Right lobe of liver (tissue), 6 donors: ENCODE measurements at regions not wholly inside any gene's neighbourhood (a gene's known extent, or its start where the extent isn't known, plus 50 kb on each side); places are given as distances from the start of the nearest gene placed in this dataset.

Source experiments
- ATAC-seq, 4 donors: fragments of 200-7000 bp; cut with Tn5 transposase; one replicate each; pipeline ENCODE4 v1.9.1; 2020; ENCODE audit warnings: mild to moderate bottlenecking in 4 of 4, moderate library complexity in 4 of 4
- DNase-seq, 3 donors: peaks; one replicate each; pipeline ENCODE4 v3.0.0-alpha.2; 2020
- H3K27ac ChIP-seq, 3 donors: fragments of 200-600 bp; one replicate each; pipeline ENCODE4 v1.8.0; 2022
- H3K27me3 ChIP-seq, 2 donors: fragments of 200-600 bp; one replicate each; pipeline ENCODE4 v1.8.0; 2022
- H3K36me3 ChIP-seq, 4 donors: fragments of 200-600 bp; sonication (generic) in 1 of 4; one replicate each; pipeline versions ENCODE4 v1.5.1 to v1.8.0; 2017 to 2022; ENCODE audit warnings: control low read depth in 1 of 4
- H3K4me1 ChIP-seq, 4 donors: fragments of 200-600 bp; sonication (generic) in 1 of 4; one replicate each; pipeline versions ENCODE4 v1.5.1 to v1.8.0; 2017 to 2022; ENCODE audit warnings: control low read depth in 1 of 4
- H3K4me3 ChIP-seq, 3 donors: fragments of 200-600 bp; one replicate each; pipeline ENCODE4 v1.8.0; 2022
- H3K9me3 ChIP-seq, 4 donors: fragments of 200-600 bp; sonication (generic) in 1 of 4; one replicate each; pipeline versions ENCODE4 v1.5.1 to v1.8.0; 2017 to 2022; ENCODE audit warnings: control low read depth in 1 of 4
- POLR2A ChIP-seq: fragments of 450-650 bp; IDR thresholded peaks from one replicate; pipeline ENCODE4 v1.6.1; 2017; ENCODE audit warnings: antibody characterized with exemption, mild to moderate bottlenecking
- WGBS: methylation state at CpG from one replicate; pipeline ENCODE4 v1.1.6; 2018; ENCODE audit warnings: low coverage, low lambda C conversion rate; ENCODE audit not compliant: insufficient coverage; ENCODE audit errors: missing lambda C conversion rate; 5-methylcytosine and 5-hydroxymethylcytosine counted together
- intact Hi-C, 2 donors: fragments of 100-400 bp; cut with DNase I; formaldehyde crosslinking; loops; one replicate each; pipeline versions ENCODE4 v1.11.2 to v1.14.1; 2022
- TF ChIP-seq, protein P1 (sequence below), 4 donors: fragments of 200-600 bp in 3 of 4; fragments of 450-650 bp in 1 of 4; IDR thresholded peaks; one replicate each; pipeline versions ENCODE4 v1.5.1 to v1.8.0; 2016 to 2022; ENCODE audit warnings: antibody characterized with exemption in 4 of 4, mild to moderate bottlenecking in 2 of 4
- donor health status: DM: no; HTN: yes; CAD: no.
- donor health status: DM: no; HTN: no; CAD: no.
- donor health status: DM: no; HTN: no; CAD: no.
- donor health status: DM: no; HTN: yes; CAD: no.
- donor health status: DM: no; HTN: yes; CAD: no.

DNA sequence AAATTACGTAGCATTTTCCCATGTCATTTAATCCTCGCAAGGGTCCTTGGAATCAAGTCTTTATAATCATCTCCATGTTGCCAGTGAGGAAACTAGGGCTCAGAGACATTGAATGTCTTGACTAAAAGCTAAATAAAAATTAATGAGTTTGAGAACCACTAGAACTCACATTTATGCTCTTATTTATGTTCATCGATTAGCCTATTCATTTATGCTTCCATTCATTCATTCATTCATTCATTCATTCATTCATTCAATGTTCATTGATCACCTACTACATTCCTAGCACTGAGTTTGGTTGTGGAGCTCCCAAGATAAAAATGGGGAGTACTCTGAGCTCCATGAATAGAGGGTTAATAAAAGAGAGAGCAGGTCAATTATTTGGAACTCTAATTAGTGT is 59.7 kb downstream of the KCNA1 start:
- no peak for ATAC-seq
- Histone ChIP-seq H3K27me3 (no peaks in the 10 kb centered on the region), H3K9me3 (no peaks in the 10 kb centered on the region), H3K4me3 (no peak overlapping the region), H3K4me1 (peaks cover 0 to 6% (median 0%) of the 10 kb centered on the region in 4 donors), H3K27ac (no peak overlapping the region), H3K36me3 (no peaks in the 10 kb centered on the region)
- TF ChIP-seq POLR2A, result no peak
- TF ChIP-seq, protein P1, sequence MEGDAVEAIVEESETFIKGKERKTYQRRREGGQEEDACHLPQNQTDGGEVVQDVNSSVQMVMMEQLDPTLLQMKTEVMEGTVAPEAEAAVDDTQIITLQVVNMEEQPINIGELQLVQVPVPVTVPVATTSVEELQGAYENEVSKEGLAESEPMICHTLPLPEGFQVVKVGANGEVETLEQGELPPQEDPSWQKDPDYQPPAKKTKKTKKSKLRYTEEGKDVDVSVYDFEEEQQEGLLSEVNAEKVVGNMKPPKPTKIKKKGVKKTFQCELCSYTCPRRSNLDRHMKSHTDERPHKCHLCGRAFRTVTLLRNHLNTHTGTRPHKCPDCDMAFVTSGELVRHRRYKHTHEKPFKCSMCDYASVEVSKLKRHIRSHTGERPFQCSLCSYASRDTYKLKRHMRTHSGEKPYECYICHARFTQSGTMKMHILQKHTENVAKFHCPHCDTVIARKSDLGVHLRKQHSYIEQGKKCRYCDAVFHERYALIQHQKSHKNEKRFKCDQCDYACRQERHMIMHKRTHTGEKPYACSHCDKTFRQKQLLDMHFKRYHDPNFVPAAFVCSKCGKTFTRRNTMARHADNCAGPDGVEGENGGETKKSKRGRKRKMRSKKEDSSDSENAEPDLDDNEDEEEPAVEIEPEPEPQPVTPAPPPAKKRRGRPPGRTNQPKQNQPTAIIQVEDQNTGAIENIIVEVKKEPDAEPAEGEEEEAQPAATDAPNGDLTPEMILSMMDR (IDR thresholded peaks at IDR 0.05), result no peak
- DNase-seq, result no peak
- WGBS, result 38% methylated on average over 3 of the region's 3 CpGs
- intact Hi-C loops, result no loop called here

DNA sequence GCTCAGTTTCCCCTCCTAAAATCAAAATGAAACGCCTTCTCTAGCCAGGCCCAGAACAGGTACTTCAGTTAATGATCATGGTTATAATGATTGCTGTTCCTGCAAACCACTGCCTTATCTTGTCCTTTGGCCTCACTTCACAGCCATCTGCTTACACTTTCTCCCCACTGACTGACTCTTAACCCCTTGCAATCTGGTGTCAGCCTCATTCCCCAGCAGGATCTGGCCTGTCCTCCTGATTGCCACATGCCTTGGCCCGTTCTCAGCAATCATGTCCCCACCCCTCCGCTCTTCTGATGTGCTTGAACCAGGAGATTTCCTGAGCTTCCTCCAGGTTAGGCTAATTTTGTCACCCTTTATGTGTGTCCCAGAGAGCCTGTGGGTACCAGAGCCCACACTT is 64.5 kb downstream of the KCNA1 start:
- Histone ChIP-seq H3K4me1 (peaks cover 0 to 9% (median 0%) of the 10 kb centered on the region in 4 donors), H3K36me3 (no peaks in the 10 kb centered on the region), H3K9me3 (no peaks in the 10 kb centered on the region), H3K27ac (no peak overlapping the region), H3K4me3 (no peak overlapping the region), H3K27me3 (no peaks in the 10 kb centered on the region)
- intact Hi-C loops, result no loop called here
- no peak for DNase-seq
- ATAC-seq, result peak in 3 of 4 donors; percentile 42 to 78 (median 48)
- TF ChIP-seq, protein P1 (IDR thresholded peaks at IDR 0.05), result no peak
- no peak for TF ChIP-seq POLR2A
- 31% methylated on average over 3 of the region's 3 CpGs for WGBS

- DNase-seq (no peak), ATAC-seq (no peak)
- no peaks in the 10 kb centered on the region for H3K27me3 ChIP-seq
- TF ChIP-seq, protein P1 (IDR thresholded peaks at IDR 0.05), result no peak
- TF ChIP-seq POLR2A, result no peak
- H3K27ac ChIP-seq, result no peak overlapping the region
- H3K36me3 ChIP-seq, result no peaks in the 10 kb centered on the region
- no peak overlapping the region for H3K4me3 ChIP-seq
- WGBS, result 26% methylated on average over 3 of the region's 12 CpGs
- H3K9me3 ChIP-seq, result no peaks in the 10 kb centered on the region
- intact Hi-C loops, result no loop called here
- H3K4me1 ChIP-seq, result peaks cover 0 to 9% (median 0%) of the 10 kb centered on the region in 4 donors
Observed at GRCh38 chr12:4975574-4975973, 65.9 kb downstream of the KCNA1 start.

DNA sequence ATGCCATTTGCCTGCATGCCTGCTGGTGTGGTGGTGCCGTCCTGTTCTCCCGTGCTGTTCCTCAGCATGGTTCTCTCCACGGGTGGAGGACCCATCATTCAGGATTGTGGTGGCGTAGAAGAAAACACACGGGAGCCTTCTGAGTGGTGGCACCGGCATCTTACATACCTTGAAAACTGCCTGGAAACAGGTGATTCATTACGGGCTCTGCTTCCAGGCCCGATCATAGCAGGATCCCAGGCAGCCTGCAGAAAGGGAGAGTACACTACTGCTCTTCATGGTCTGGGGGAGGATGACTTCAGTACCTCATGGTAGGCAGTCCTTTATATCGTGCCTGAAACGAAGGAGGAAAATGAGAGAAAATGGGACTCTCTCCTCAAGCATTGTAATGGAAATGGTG is 66.6 kb upstream of the KCNA5 start:
- DNase-seq (no peak), ATAC-seq (no peak)
- Histone ChIP-seq H3K9me3 (no peaks in the 10 kb centered on the region), H3K27me3 (no peaks in the 10 kb centered on the region), H3K4me1 (peaks cover 0 to 9% (median 0%) of the 10 kb centered on the region in 4 donors), H3K4me3 (no peak overlapping the region), H3K36me3 (no peaks in the 10 kb centered on the region), H3K27ac (no peak overlapping the region)
- TF ChIP-seq, protein P1 (IDR thresholded peaks at IDR 0.05), result no peak
- TF ChIP-seq POLR2A, result no peak
- WGBS, result 55% methylated on average over 9 of the region's 10 CpGs
- intact Hi-C loops, result no loop called here

DNA sequence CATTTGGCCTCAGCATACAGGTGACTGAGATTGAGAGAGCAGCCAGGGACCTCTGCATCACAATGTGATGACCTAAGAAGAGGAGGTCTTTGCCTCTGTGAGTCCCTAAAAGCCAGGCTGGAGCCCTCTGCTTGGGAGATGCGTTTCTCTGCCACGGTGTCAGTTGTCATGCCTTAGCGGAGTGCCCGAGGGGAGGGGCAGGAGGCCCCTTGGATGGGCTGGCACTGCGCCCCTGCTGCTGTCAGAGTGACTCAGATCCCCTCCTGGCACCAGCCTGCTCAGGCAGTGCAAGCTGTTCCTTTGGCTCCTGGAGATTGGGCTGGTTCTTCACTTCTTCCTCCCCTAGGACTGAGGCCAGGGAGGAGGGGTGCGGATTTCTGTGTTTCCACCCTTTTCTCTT is 64.9 kb upstream of the KCNA5 start:
- ATAC-seq, result no peak
- no peak overlapping the region for H3K4me3 ChIP-seq
- no peaks in the 10 kb centered on the region for H3K9me3 ChIP-seq
- no peaks in the 10 kb centered on the region for H3K27me3 ChIP-seq
- DNase-seq, result no peak
- no CpG with 5 or more reads among the region's 6 CpGs for WGBS
- intact Hi-C loops, result no loop called here
- H3K36me3 ChIP-seq, result no peaks in the 10 kb centered on the region
- H3K27ac ChIP-seq, result no peak overlapping the region
- TF ChIP-seq POLR2A, result no peak
- peaks cover 0 to 9% (median 0%) of the 10 kb centered on the region in 4 donors for H3K4me1 ChIP-seq
